SK-N-SH (cell line): ENCODE measurements at regions not wholly inside any gene's neighbourhood (a gene's known extent, or its start where the extent isn't known, plus 50 kb on each side); places are given as distances from the start of the nearest gene placed in this dataset.
A peak's percentile ranks its signal among the peaks of the same experiment; 100 is the strongest.

Source experiments
- CTCF ChIA-PET: fragments of 300-600, 350-600 bp; formaldehyde crosslinking; extraction: SDS; loops from one replicate; lab custom pipeline; 2021; lab: Yijun Ruan, JAX
- POLR2A ChIA-PET: fragments of 350-600 bp; sonication (Branson Sonifier 250); formaldehyde crosslinking; extraction: SDS; loops from one replicate; lab custom pipeline; 2020; ENCODE audit warnings: antibody characterized with exemption, inconsistent platforms; lab: Yijun Ruan, JAX
- DNase-seq: peaks from one replicate; pipeline ENCODE4 v3.0.0; 2012
- H2AFZ ChIP-seq: fragments of 200-600 bp; sonication (generic); 2 replicates; pipeline ENCODE4 v1.8.1; 2016; ENCODE audit warnings: antibody characterized with exemption, mild to moderate bottlenecking, low read depth
- H3F3A ChIP-seq: fragments of 200-600 bp; sonication (generic); replicated peaks from 2 replicates; pipeline ENCODE3; 2016; ENCODE audit warnings: antibody characterized with exemption, mild to moderate bottlenecking; ENCODE audit not compliant: insufficient read depth
- H3K27ac ChIP-seq, 2 experiments: fragments of 200-500 bp in 1 of 2; fragments of 200-600 bp in 1 of 2; sonication (Bioruptor generic) in 1 of 2; sonication (generic), shearing (Covaris generic) in 1 of 2; 2 replicates each; pipeline versions ENCODE4 v1.5.1 to v1.6.1; 2014 to 2016; ENCODE audit warnings: low read depth in 2 of 2, inconsistent platforms in 1 of 2, low read length in 1 of 2, mild to moderate bottlenecking in 1 of 2, mixed read lengths in 1 of 2
- H3K27me3 ChIP-seq: fragments of 200-600 bp; sonication (generic), shearing (Covaris generic); 2 replicates; pipeline ENCODE4 v1.6.1; 2016; ENCODE audit warnings: mixed run types; ENCODE audit not compliant: insufficient read depth
- H3K36me3 ChIP-seq, 2 experiments: fragments of 200-500 bp in 1 of 2; fragments of 200-600 bp in 1 of 2; sonication (Bioruptor generic) in 1 of 2; sonication (generic) in 1 of 2; replicated peaks in 1 of 2; 2 replicates each; pipeline versions ENCODE3 to v1.5.1; 2014 to 2016; ENCODE audit warnings: low read length in 1 of 2, mild to moderate bottlenecking in 1 of 2; ENCODE audit not compliant: insufficient read depth in 2 of 2, control insufficient read depth in 1 of 2
- H3K4me1 ChIP-seq, 2 experiments: fragments of 200-500 bp in 1 of 2; fragments of 200-600 bp in 1 of 2; sonication (Bioruptor generic) in 1 of 2; sonication (generic), shearing (Covaris generic) in 1 of 2; 2 replicates each; pipeline versions ENCODE4 v1.5.1 to v1.6.1; 2014 to 2016; ENCODE audit warnings: low read depth in 1 of 2, low read length in 1 of 2, mixed run types in 1 of 2; ENCODE audit not compliant: insufficient read depth in 2 of 2, control insufficient read depth in 1 of 2
- H3K4me2 ChIP-seq: fragments of 200-600 bp; sonication (generic), shearing (Covaris generic); 2 replicates; pipeline ENCODE4 v1.6.1; 2017; ENCODE audit warnings: mixed run types
- H3K4me3 ChIP-seq, 2 experiments: fragments of 200-500 bp in 1 of 2; fragments of 200-600 bp in 1 of 2; sonication (Bioruptor generic) in 1 of 2; sonication (generic), shearing (Covaris generic) in 1 of 2; 2 replicates each; pipeline versions ENCODE4 v1.5.1 to v1.8.1; 2014 to 2016; ENCODE audit warnings: low read depth in 2 of 2, inconsistent platforms in 1 of 2, low read length in 1 of 2, mild to moderate bottlenecking in 1 of 2, mixed read lengths in 1 of 2, moderate library complexity in 1 of 2
- H3K79me2 ChIP-seq: fragments of 200-600 bp; sonication (generic); 2 replicates; pipeline ENCODE4 v1.8.1; 2017; ENCODE audit warnings: mild to moderate bottlenecking; ENCODE audit not compliant: insufficient read depth
- H3K9ac ChIP-seq: fragments of 200-600 bp; sonication (generic); 2 replicates; pipeline ENCODE4 v1.6.1; 2017; ENCODE audit warnings: mixed run types
- H3K9me2 ChIP-seq: fragments of 200-600 bp; sonication (generic); 2 replicates; pipeline ENCODE4 v1.6.1; 2017; ENCODE audit warnings: mixed run types
- H3K9me3 ChIP-seq: fragments of 200-600 bp; sonication (generic); 2 replicates; pipeline ENCODE4 v1.6.1; 2017; ENCODE audit warnings: mixed run types, mild to moderate bottlenecking, moderate library complexity
- H4K20me1 ChIP-seq: fragments of 200-600 bp; sonication (generic); 2 replicates; pipeline ENCODE4 v1.6.1; 2017; ENCODE audit warnings: mild to moderate bottlenecking, mixed run types; ENCODE audit not compliant: insufficient read depth
- CHD2 ChIP-seq: fragments of 150-350 bp; IDR thresholded peaks from 2 replicates; pipeline ENCODE4 v1.6.1; 2018; ENCODE audit warnings: low read length; ENCODE audit not compliant: partially characterized antibody
- EP300 ChIP-seq, 2 experiments: IDR thresholded peaks; 2 replicates each; pipeline versions ENCODE4 v1.4.0 to v1.6.1; 2012; ENCODE audit warnings: borderline replicate concordance in 1 of 2, low read depth in 1 of 2, low read length in 1 of 2
- FOXJ3 ChIP-seq: sonication (generic); formaldehyde crosslinking; IDR thresholded peaks from 2 replicates; pipeline ENCODE4 v1.5.1; 2020; ENCODE audit warnings: mild to moderate bottlenecking, missing genetic modification reagents
- GABPA ChIP-seq: IDR thresholded peaks from 2 replicates; pipeline ENCODE4 v1.4.0; 2012; ENCODE audit warnings: low read depth, mild to moderate bottlenecking
- GATA2 ChIP-seq: sonication (generic); formaldehyde crosslinking; IDR thresholded peaks from 2 replicates; pipeline ENCODE4 v1.5.0; 2020; ENCODE audit warnings: mild to moderate bottlenecking, missing genetic modification reagents
- JUND ChIP-seq: IDR thresholded peaks from 2 replicates; pipeline ENCODE4 v1.4.0; 2012
- MAX ChIP-seq: IDR thresholded peaks from 2 replicates; pipeline ENCODE4 v1.4.0; 2012; ENCODE audit warnings: low read depth
- MEF2A ChIP-seq: IDR thresholded peaks from 2 replicates; pipeline ENCODE4 v1.4.0; 2012; ENCODE audit warnings: low read depth, borderline replicate concordance
- MXI1 ChIP-seq: IDR thresholded peaks from 2 replicates; pipeline ENCODE4 v1.6.1; 2012; ENCODE audit warnings: mild to moderate bottlenecking, low read depth, low read length, improper control_type of control experiment
- PBX3 ChIP-seq: IDR thresholded peaks from 2 replicates; pipeline ENCODE4; 2012
- POLR2AphosphoS5 ChIP-seq: IDR thresholded peaks from 2 replicates; pipeline ENCODE4 v1.6.1; 2012; ENCODE audit warnings: low read depth, low read length
- REST ChIP-seq: IDR thresholded peaks from 2 replicates; pipeline ENCODE4 v1.6.1; 2012; ENCODE audit warnings: mild to moderate bottlenecking, low read depth, low read length, moderate library complexity
- RXRA ChIP-seq: IDR thresholded peaks from 2 replicates; pipeline ENCODE4 v1.4.0; 2012; ENCODE audit warnings: low read depth, mild to moderate bottlenecking, borderline replicate concordance
- SIN3A ChIP-seq: IDR thresholded peaks from 2 replicates; pipeline ENCODE4 v1.6.1; 2012; ENCODE audit warnings: low read depth, mild to moderate bottlenecking, low read length, moderate library complexity, borderline replicate concordance
- TAF1 ChIP-seq: IDR thresholded peaks from 2 replicates; pipeline ENCODE4 v1.6.1; 2012; ENCODE audit warnings: low read depth, mild to moderate bottlenecking, low read length, moderate library complexity, borderline replicate concordance
- TCF12 ChIP-seq: IDR thresholded peaks from 2 replicates; pipeline ENCODE4 v1.4.0; 2012
- WGBS: methylation state at CpG from one replicate; pipeline ENCODE4 v1.1.6; 2017; ENCODE audit warnings: low lambda C conversion rate; 5-methylcytosine and 5-hydroxymethylcytosine counted together

GRCh38 chr1:78274814-78275213 lies 216.0 kb upstream of the PTGFR start (continued):
- no peak for TF ChIP-seq GABPA
- TF ChIP-seq TAF1: no peak

GRCh38 chr1:78275456-78275855 lies 215.3 kb upstream of the PTGFR start:
- H3K36me3 ChIP-seq: no peaks in the 10 kb centered on the region
- 85% methylated on average over 2 of the region's 2 CpGs for WGBS
- TF ChIP-seq TAF1 (no peak), MAX (no peak), EP300 (IDR thresholded peaks at IDR 0.05; ENCODE audit: borderline replicate concordance in 1 of 2, low read depth in 1 of 2, low read length in 1 of 2) (no peak), MEF2A (no peak), GATA2 (CRISPR knock-in tag) (no peak), FOXJ3 (CRISPR knock-in tag) (no peak), JUND (no peak)
- H2AFZ ChIP-seq: no peak overlapping the region
- no peak overlapping the region for H3K9ac ChIP-seq
- ChIA-PET CTCF (interaction anchor here (1.9 kb wide), 1 partner anchor 57 kb away, joined by 5 read pairs; no protein-coding TSS in a partner anchor), POLR2A (no interaction called here)
- no peak overlapping the region for H3K4me3 ChIP-seq
- 0 out of 4 replicates have a peak overlapping the region, but pooled peaks of 1 of the 2 experiments have one; percentile 4 for H3K27ac ChIP-seq
- H4K20me1 ChIP-seq: no peaks in the 10 kb centered on the region
- no peaks in the 10 kb centered on the region for H3K9me3 ChIP-seq
- H3K27me3 ChIP-seq: no peaks in the 10 kb centered on the region
- H3K4me1 ChIP-seq: peaks cover 6 to 38% of the 10 kb centered on the region in 2 experiments; a peak in 3 of 4 replicates
- peaks cover 12% of the 10 kb centered on the region for H3F3A ChIP-seq
- no peaks in the 10 kb centered on the region for H3K79me2 ChIP-seq
- no peak overlapping the region for H3K4me2 ChIP-seq
- no peaks in the 10 kb centered on the region for H3K9me2 ChIP-seq
- no peak for DNase-seq

GRCh38 chr1:78275906-78276685 lies 214.7 kb upstream of the PTGFR start:
- H3K27ac ChIP-seq: no peak overlapping the region
- H3K9me2 ChIP-seq: no peaks in the 10 kb centered on the region
- no peaks in the 10 kb centered on the region for H3K9me3 ChIP-seq
- CTCF ChIA-PET: interaction anchor here (0.6 to 1.9 kb wide), 3 partner anchors 57 to 331 kb away, joined by 3 to 5 read pairs (median 4); no protein-coding TSS in a partner anchor
- POLR2A ChIA-PET: no interaction called here
- WGBS: 64% methylated on average over 3 of the region's 3 CpGs
- H4K20me1 ChIP-seq: no peaks in the 10 kb centered on the region
- H3K4me3 ChIP-seq: no peak overlapping the region
- peaks cover 12% of the 10 kb centered on the region for H3F3A ChIP-seq
- peaks cover 6 to 38% of the 10 kb centered on the region in 2 experiments; a peak in 3 of 4 replicates for H3K4me1 ChIP-seq
- no peaks in the 10 kb centered on the region for H3K79me2 ChIP-seq
- no peak overlapping the region for H3K4me2 ChIP-seq
- no peak for DNase-seq
- no peaks in the 10 kb centered on the region for H3K27me3 ChIP-seq
- TF ChIP-seq MXI1 (no peak), RXRA (no peak), CHD2 (no peak), PBX3 (0 out of 2 replicates have a peak, but pooled peaks have one; percentile 6), POLR2AphosphoS5 (no peak), TCF12 (peak; percentile 19; the same call in 1 of the 2 replicates), SIN3A (no peak), REST (no peak), TAF1 (no peak), JUND (no peak)
- no peak overlapping the region for H2AFZ ChIP-seq
- H3K36me3 ChIP-seq: no peaks in the 10 kb centered on the region
- H3K9ac ChIP-seq: no peak overlapping the region
